AG10803 (cell line): ENCODE measurements at regions not wholly inside any gene's neighbourhood (a gene's known extent, or its start where the extent isn't known, plus 50 kb on each side); places are given as distances from the start of the nearest gene placed in this dataset.

Source experiments
- DNase-seq: peaks from one replicate; pipeline ENCODE4 v3.0.0; 2010; ENCODE audit warnings: low read depth
- H3K4me3 ChIP-seq: 2 replicates; pipeline ENCODE4 v1.5.1; 2011; ENCODE audit warnings: mild to moderate bottlenecking, low read length, control low read depth
- CTCF ChIP-seq: conservative IDR thresholded peaks from 2 replicates; pipeline ENCODE4 v1.5.1; 2011; ENCODE audit warnings: mild to moderate bottlenecking, low read length, control low read depth, inconsistent platforms

- TF ChIP-seq CTCF, result no peak
- DNase-seq, result no peak
- no peak overlapping the region for H3K4me3 ChIP-seq
These were observed 297.1 kb upstream of the USP9Y start for GRCh38 chrY:12403916-12404315.

GRCh38 chrY:12408236-12408635 lies 292.8 kb upstream of the USP9Y start:
- DNase-seq, result no peak
- no peak overlapping the region for H3K4me3 ChIP-seq
- no peak for TF ChIP-seq CTCF

GRCh38 chrY:12410696-12411095 lies 290.3 kb upstream of the USP9Y start:
- DNase-seq, result no peak
- no peak overlapping the region for H3K4me3 ChIP-seq
- no peak for TF ChIP-seq CTCF

- no peak for TF ChIP-seq CTCF
- peak overlapping the region; percentile 27 for H3K4me3 ChIP-seq
- DNase-seq, result no peak
These were observed 279.8 kb upstream of the USP9Y start for GRCh38 chrY:12421072-12421787.

GRCh38 chrY:12421788-12422124 lies 279.3 kb upstream of the USP9Y start:
- no peak for TF ChIP-seq CTCF
- H3K4me3 ChIP-seq, result no peak overlapping the region
- DNase-seq, result no peak

- H3K4me3 ChIP-seq, result no peak overlapping the region
- no peak for TF ChIP-seq CTCF
- DNase-seq, result no peak
These were observed 278.5 kb upstream of the USP9Y start for GRCh38 chrY:12422536-12422935.

- DNase-seq, result no peak
- no peak for TF ChIP-seq CTCF
- no peak overlapping the region for H3K4me3 ChIP-seq
These were observed 277.4 kb upstream of the USP9Y start for GRCh38 chrY:12423416-12424252.
